GM20000 (cell line): ENCODE measurements at regions not wholly inside any gene's neighbourhood (a gene's known extent, or its start where the extent isn't known, plus 50 kb on each side); places are given as distances from the start of the nearest gene placed in this dataset.

Source experiments
- DNase-seq: peaks from one replicate; pipeline ENCODE4 v3.0.0; 2012; ENCODE audit warnings: low spot score
- CTCF ChIP-seq: IDR thresholded peaks from 2 replicates; pipeline ENCODE4 v1.5.1; 2012; ENCODE audit warnings: mild to moderate bottlenecking, control low read depth; ENCODE audit errors: extremely low read depth, missing control alignments

- no peak for DNase-seq
- no peak for TF ChIP-seq CTCF
These were observed 216.2 kb upstream of the HS6ST1 start for GRCh38 chr2:128534688-128535392.

GRCh38 chr2:128535953-128536352, 217.3 kb upstream of the HS6ST1 start:
- TF ChIP-seq CTCF, result no peak
- no peak for DNase-seq

- DNase-seq, result no peak
- TF ChIP-seq CTCF, result no peak
These were observed 218.4 kb upstream of the HS6ST1 start for GRCh38 chr2:128536925-128537620.

- DNase-seq, result no peak
- no peak for TF ChIP-seq CTCF
These were observed 219.0 kb upstream of the HS6ST1 start for GRCh38 chr2:128537646-128538045.

- no peak for DNase-seq
- TF ChIP-seq CTCF, result no peak
These were observed 219.7 kb upstream of the HS6ST1 start for GRCh38 chr2:128538396-128538795.

- TF ChIP-seq CTCF, result no peak
- DNase-seq, result no peak
These were observed 222.0 kb upstream of the HS6ST1 start for GRCh38 chr2:128540670-128541069.

- no peak for TF ChIP-seq CTCF
These were observed 222.8 kb upstream of the HS6ST1 start for GRCh38 chr2:128541448-128541847.

More at GRCh38 chr2:128541448-128541847, 222.8 kb upstream of the HS6ST1 start:
- DNase-seq, result no peak
